ENCODE measurements at regions not wholly inside any gene's neighbourhood (a gene's known extent, or its start where the extent isn't known, plus 50 kb on each side); places are given as distances from the start of the nearest gene placed in this dataset.
"Not testable (repeated sequence)": the region's sequence is repeated elsewhere in the genome, so short reads cannot be mapped to it uniquely, and the experiment has no call there.

DNA sequence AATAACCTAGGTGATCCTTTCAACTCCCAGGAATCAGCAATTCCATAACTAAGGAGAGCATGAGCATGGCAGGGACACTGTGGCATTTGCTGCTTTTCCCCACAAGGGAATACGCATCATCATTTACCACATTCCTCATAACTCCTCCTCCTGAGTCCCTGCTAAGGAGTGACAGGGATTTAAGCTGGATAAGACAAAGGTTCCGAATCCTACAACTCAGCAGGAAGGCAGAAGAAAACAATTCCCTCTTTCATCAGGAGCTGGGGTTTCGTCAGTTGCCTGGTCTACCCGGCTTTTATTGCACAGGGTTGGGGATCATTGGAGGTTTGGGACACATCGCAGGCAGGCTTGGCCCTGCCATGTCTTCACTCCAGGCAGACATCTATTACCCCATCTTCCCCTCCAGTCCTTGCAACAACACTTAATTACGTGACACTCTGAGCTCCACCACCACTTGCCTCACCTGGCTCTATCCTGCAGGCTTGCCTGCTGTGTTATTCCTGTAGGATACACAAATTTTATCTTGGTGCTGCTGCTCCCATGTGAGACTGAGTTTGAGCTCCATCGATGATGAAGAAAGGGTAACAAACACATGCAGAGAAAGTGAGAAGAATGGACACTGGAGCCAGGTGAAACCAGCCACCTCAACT is 563.0 kb upstream of the KLF4 start:
- 82% methylated on average over 6 of the region's 7 CpGs for WGBS (ENCODE audit: insufficient coverage)
- no peak overlapping the region for H3K4me3 ChIP-seq (ENCODE audit: low read depth, low read length)

DNA sequence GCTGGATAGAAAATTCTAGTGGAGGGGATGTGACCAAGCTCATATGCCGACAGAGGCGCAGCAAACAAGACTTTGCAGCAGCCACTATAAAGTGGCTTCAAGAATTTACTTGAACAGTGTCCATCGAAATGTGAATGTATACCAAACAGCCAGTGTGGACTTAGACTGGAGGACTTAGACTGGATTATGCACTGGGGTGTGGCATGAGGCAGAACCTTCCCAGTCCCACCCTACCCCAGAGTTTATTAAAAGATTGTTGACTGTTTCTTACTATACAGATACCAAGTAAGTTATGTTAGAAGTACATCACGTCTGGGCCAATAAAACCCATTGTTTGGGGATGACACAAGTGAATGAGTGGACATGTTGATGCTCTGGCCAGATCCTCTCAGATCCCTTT is 561.3 kb upstream of the KLF4 start:
- Histone ChIP-seq H3K27me3 (ENCODE audit: control insufficient read depth, insufficient read depth, low read length) (no peaks in the 10 kb centered on the region), H3K4me3 (ENCODE audit: low read depth, low read length) (no peak overlapping the region), H3K27ac (ENCODE audit: low read depth, low read length) (no peak overlapping the region), H3K4me1 (ENCODE audit: control insufficient read depth, insufficient read depth, low read length) (peaks cover 7% of the 10 kb centered on the region), H3K9me3 (ENCODE audit: control insufficient read depth, insufficient read depth, low read length) (no peaks in the 10 kb centered on the region), H3K36me3 (ENCODE audit: control insufficient read depth, insufficient read depth, low read length) (no peaks in the 10 kb centered on the region)
- no CpG with 5 or more reads among the region's 4 CpGs for WGBS (ENCODE audit: insufficient coverage)
- no peak for DNase-seq (ENCODE audit: low read depth in 4 of 6, low spot score in 6 of 6)

More for the DNA sequence above, 563.0 kb upstream of the KLF4 start:
- Histone ChIP-seq H3K27me3 (ENCODE audit: control insufficient read depth, insufficient read depth, low read length) (no peaks in the 10 kb centered on the region), H3K9me3 (ENCODE audit: control insufficient read depth, insufficient read depth, low read length) (no peaks in the 10 kb centered on the region), H3K36me3 (ENCODE audit: control insufficient read depth, insufficient read depth, low read length) (no peaks in the 10 kb centered on the region), H3K4me1 (ENCODE audit: control insufficient read depth, insufficient read depth, low read length) (peaks cover 7% of the 10 kb centered on the region), H3K27ac (ENCODE audit: low read depth, low read length) (peak overlapping the region; percentile 22)
- DNase-seq (ENCODE audit: low read depth in 4 of 6, low spot score in 6 of 6) = no peak

GRCh38 chr9:108049671-108050494 is 560.3 kb upstream of the KLF4 start:
- no peak overlapping the region for H3K4me3 ChIP-seq (ENCODE audit: low read depth, low read length)
- DNase-seq (ENCODE audit: low read depth in 4 of 6, low spot score in 6 of 6) = no peak
- no peaks in the 10 kb centered on the region for H3K9me3 ChIP-seq (ENCODE audit: control insufficient read depth, insufficient read depth, low read length)
- H3K27me3 ChIP-seq (ENCODE audit: control insufficient read depth, insufficient read depth, low read length) = no peaks in the 10 kb centered on the region
- no peaks in the 10 kb centered on the region for H3K36me3 ChIP-seq (ENCODE audit: control insufficient read depth, insufficient read depth, low read length)
- peaks cover 7% of the 10 kb centered on the region for H3K4me1 ChIP-seq (ENCODE audit: control insufficient read depth, insufficient read depth, low read length)
- H3K27ac ChIP-seq (ENCODE audit: low read depth, low read length) = no peak overlapping the region
- 92% methylated on average over 5 of the region's 6 CpGs for WGBS (ENCODE audit: insufficient coverage)

- H3K4me3 ChIP-seq (ENCODE audit: low read depth, low read length) = no peak overlapping the region
These were observed 559.5 kb upstream of the KLF4 start for GRCh38 chr9:108049026-108049607.

DNA sequence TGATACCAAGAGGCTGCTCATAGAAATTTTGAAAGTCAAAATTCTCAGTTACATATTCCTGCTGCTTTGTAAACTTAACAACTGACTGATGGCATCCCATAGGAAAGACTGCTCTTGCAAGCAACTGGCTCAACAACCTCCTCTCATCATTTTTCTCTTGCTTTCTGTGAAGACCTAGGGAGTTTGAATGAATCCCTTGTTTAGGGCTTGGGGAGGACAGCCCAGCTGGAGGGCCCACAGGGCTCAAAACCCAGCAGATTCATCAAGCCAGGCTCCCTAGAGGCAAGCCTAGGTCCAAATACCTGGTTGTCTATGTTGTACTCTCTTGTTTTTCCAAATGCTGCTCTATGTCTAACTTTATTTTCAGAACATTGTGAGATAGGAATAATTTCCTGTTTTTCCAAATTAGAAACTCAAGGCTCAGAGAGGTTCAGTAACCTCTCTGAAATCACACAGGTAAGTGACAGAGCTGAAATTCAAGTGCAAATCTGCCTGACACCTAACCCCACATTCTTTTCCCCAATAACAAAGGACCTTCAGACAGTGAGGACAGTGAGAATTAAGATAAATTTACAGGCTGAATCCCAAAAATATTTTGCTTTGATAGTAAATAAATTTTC is 558.9 kb upstream of the KLF4 start:
- Histone ChIP-seq H3K27ac (ENCODE audit: low read depth, low read length) (no peak overlapping the region), H3K9me3 (ENCODE audit: control insufficient read depth, insufficient read depth, low read length) (peaks cover 2% of the 10 kb centered on the region), H3K4me1 (ENCODE audit: control insufficient read depth, insufficient read depth, low read length) (peaks cover 3% of the 10 kb centered on the region), H3K4me3 (ENCODE audit: low read depth, low read length) (no peak overlapping the region), H3K27me3 (ENCODE audit: control insufficient read depth, insufficient read depth, low read length) (no peaks in the 10 kb centered on the region), H3K36me3 (ENCODE audit: control insufficient read depth, insufficient read depth, low read length) (no peaks in the 10 kb centered on the region)
- DNase-seq (ENCODE audit: low read depth in 4 of 6, low spot score in 6 of 6) = no peak

More at GRCh38 chr9:108049026-108049607, 559.5 kb upstream of the KLF4 start:
- Histone ChIP-seq H3K9me3 (ENCODE audit: control insufficient read depth, insufficient read depth, low read length) (no peaks in the 10 kb centered on the region), H3K27me3 (ENCODE audit: control insufficient read depth, insufficient read depth, low read length) (no peaks in the 10 kb centered on the region), H3K4me1 (ENCODE audit: control insufficient read depth, insufficient read depth, low read length) (peaks cover 7% of the 10 kb centered on the region), H3K27ac (ENCODE audit: low read depth, low read length) (no peak overlapping the region), H3K36me3 (ENCODE audit: control insufficient read depth, insufficient read depth, low read length) (no peaks in the 10 kb centered on the region)
- WGBS (ENCODE audit: insufficient coverage) = 27% methylated on average over 3 of the region's 7 CpGs
- peak in 1 of 6 donors; percentile 29 for DNase-seq (ENCODE audit: low read depth in 4 of 6, low spot score in 6 of 6)

DNA sequence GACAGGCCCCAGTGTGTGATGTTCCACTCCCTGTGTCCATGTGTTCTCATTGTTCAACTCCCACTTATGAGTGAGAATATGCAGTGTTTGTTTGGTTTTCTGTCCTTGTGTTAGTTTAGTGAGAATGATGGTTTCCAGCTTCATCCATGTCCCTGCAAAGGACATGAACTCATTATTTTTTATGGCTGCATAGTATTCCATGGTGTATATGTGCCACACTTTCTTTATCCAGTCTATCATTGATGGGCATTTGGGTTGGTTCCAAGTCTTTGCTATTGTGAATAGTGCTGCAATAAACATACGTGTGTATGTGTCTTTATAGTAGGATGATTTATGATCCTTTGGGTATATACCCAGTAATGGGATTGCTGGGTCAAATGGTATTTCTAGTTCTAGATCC is 558.2 kb upstream of the KLF4 start:
- H3K4me1 ChIP-seq (ENCODE audit: control insufficient read depth, insufficient read depth, low read length); H3K27ac ChIP-seq (ENCODE audit: low read depth, low read length); DNase-seq (ENCODE audit: low read depth in 4 of 6, low spot score in 6 of 6); H3K27me3 ChIP-seq (ENCODE audit: control insufficient read depth, insufficient read depth, low read length); H3K9me3 ChIP-seq (ENCODE audit: control insufficient read depth, insufficient read depth, low read length); H3K36me3 ChIP-seq (ENCODE audit: control insufficient read depth, insufficient read depth, low read length); H3K4me3 ChIP-seq (ENCODE audit: low read depth, low read length): not testable (repeated sequence)
- no CpG with 5 or more reads among the region's 1 CpG for WGBS (ENCODE audit: insufficient coverage)

- 100% methylated on average over 1 of the region's 5 CpGs for WGBS (ENCODE audit: insufficient coverage)
- peaks cover 2% of the 10 kb centered on the region for H3K9me3 ChIP-seq (ENCODE audit: control insufficient read depth, insufficient read depth, low read length)
- H3K4me3 ChIP-seq (ENCODE audit: low read depth, low read length) = no peak overlapping the region
- no peaks in the 10 kb centered on the region for H3K36me3 ChIP-seq (ENCODE audit: control insufficient read depth, insufficient read depth, low read length)
- H3K4me1 ChIP-seq (ENCODE audit: control insufficient read depth, insufficient read depth, low read length) = no peaks in the 10 kb centered on the region
- no peaks in the 10 kb centered on the region for H3K27me3 ChIP-seq (ENCODE audit: control insufficient read depth, insufficient read depth, low read length)
- DNase-seq (ENCODE audit: low read depth in 4 of 6, low spot score in 6 of 6) = no peak
- no peak overlapping the region for H3K27ac ChIP-seq (ENCODE audit: low read depth, low read length)
These were observed 557.7 kb upstream of the KLF4 start for GRCh38 chr9:108047264-108047663.

- no CpG with 5 or more reads among the region's 1 CpG for WGBS (ENCODE audit: insufficient coverage)
- Histone ChIP-seq H3K36me3 (ENCODE audit: control insufficient read depth, insufficient read depth, low read length) (no peaks in the 10 kb centered on the region), H3K27me3 (ENCODE audit: control insufficient read depth, insufficient read depth, low read length) (no peaks in the 10 kb centered on the region), H3K4me3 (ENCODE audit: low read depth, low read length) (no peak overlapping the region), H3K4me1 (ENCODE audit: control insufficient read depth, insufficient read depth, low read length) (no peaks in the 10 kb centered on the region), H3K9me3 (ENCODE audit: control insufficient read depth, insufficient read depth, low read length) (peaks cover 2% of the 10 kb centered on the region), H3K27ac (ENCODE audit: low read depth, low read length) (no peak overlapping the region)
- no peak for DNase-seq (ENCODE audit: low read depth in 4 of 6, low spot score in 6 of 6)
These were observed 556.3 kb upstream of the KLF4 start for GRCh38 chr9:108045851-108046250.

GRCh38 chr9:108043585-108043984 is 554.0 kb upstream of the KLF4 start:
- no peak overlapping the region for H3K4me3 ChIP-seq (ENCODE audit: low read depth, low read length)
- DNase-seq (ENCODE audit: low read depth in 4 of 6, low spot score in 6 of 6) = no peak
- H3K9me3 ChIP-seq (ENCODE audit: control insufficient read depth, insufficient read depth, low read length) = peaks cover 2% of the 10 kb centered on the region
- no CpG with 5 or more reads among the region's 1 CpG for WGBS (ENCODE audit: insufficient coverage)
- no peak overlapping the region for H3K27ac ChIP-seq (ENCODE audit: low read depth, low read length)
- no peaks in the 10 kb centered on the region for H3K36me3 ChIP-seq (ENCODE audit: control insufficient read depth, insufficient read depth, low read length)
- no peaks in the 10 kb centered on the region for H3K27me3 ChIP-seq (ENCODE audit: control insufficient read depth, insufficient read depth, low read length)
- H3K4me1 ChIP-seq (ENCODE audit: control insufficient read depth, insufficient read depth, low read length) = no peaks in the 10 kb centered on the region
